ENCODE measurements at regions not wholly inside any gene's neighbourhood (a gene's known extent, or its start where the extent isn't known, plus 50 kb on each side); places are given as distances from the start of the nearest gene placed in this dataset.

DNA sequence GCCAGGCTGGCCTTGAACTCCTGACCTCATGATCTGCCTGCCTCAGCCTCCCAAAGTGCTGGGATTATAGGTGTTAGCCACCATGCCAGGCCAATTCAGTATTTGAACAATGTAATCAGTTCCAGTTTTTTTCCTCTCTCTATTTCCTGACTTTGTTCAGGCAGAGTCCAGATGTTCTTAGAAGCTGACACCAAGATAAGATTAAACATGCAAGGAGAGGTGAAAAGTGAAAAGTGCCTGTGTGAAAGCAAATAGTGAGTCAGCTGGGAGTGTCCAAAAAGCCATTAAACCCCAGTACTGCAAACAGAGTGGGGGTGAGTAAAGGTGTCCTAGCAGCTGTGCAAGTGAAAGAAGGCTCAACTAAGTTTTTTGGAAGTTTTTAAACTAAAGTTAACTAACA, 231.5 kb downstream of the PTH2R start:
- TF ChIP-seq POLR2AphosphoS5 (IDR thresholded peaks at IDR 0.05; ENCODE audit: low read depth, low read length): no peak
- TF ChIP-seq, protein P1, sequence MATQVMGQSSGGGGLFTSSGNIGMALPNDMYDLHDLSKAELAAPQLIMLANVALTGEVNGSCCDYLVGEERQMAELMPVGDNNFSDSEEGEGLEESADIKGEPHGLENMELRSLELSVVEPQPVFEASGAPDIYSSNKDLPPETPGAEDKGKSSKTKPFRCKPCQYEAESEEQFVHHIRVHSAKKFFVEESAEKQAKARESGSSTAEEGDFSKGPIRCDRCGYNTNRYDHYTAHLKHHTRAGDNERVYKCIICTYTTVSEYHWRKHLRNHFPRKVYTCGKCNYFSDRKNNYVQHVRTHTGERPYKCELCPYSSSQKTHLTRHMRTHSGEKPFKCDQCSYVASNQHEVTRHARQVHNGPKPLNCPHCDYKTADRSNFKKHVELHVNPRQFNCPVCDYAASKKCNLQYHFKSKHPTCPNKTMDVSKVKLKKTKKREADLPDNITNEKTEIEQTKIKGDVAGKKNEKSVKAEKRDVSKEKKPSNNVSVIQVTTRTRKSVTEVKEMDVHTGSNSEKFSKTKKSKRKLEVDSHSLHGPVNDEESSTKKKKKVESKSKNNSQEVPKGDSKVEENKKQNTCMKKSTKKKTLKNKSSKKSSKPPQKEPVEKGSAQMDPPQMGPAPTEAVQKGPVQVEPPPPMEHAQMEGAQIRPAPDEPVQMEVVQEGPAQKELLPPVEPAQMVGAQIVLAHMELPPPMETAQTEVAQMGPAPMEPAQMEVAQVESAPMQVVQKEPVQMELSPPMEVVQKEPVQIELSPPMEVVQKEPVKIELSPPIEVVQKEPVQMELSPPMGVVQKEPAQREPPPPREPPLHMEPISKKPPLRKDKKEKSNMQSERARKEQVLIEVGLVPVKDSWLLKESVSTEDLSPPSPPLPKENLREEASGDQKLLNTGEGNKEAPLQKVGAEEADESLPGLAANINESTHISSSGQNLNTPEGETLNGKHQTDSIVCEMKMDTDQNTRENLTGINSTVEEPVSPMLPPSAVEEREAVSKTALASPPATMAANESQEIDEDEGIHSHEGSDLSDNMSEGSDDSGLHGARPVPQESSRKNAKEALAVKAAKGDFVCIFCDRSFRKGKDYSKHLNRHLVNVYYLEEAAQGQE (IDR thresholded peaks at IDR 0.05; ENCODE audit: insufficient read depth in 1 of 2, low read depth in 2 of 2, low read length in 2 of 2): no peak

All from PFSK-1 (cell line).